Sigmoid colon (tissue), 4 donors: ENCODE measurements at regions not wholly inside any gene's neighbourhood (a gene's known extent, or its start where the extent isn't known, plus 50 kb on each side); places are given as distances from the start of the nearest gene placed in this dataset.

Experiments used
- POLR2A ChIP-seq, 2 donors: fragments of 450-650 bp; IDR thresholded peaks; one replicate each; pipeline ENCODE4 v1.6.1; 2016; ENCODE audit warnings: antibody characterized with exemption in 2 of 2, mild to moderate bottlenecking in 2 of 2, moderate library complexity in 2 of 2
- POLR2AphosphoS5 ChIP-seq, 4 donors: sonication (generic); formaldehyde crosslinking; IDR thresholded peaks; one replicate each; pipeline ENCODE4 v1.6.1; 2017; ENCODE audit warnings: antibody characterized with exemption in 4 of 4
- TF ChIP-seq, protein P1 (sequence below), 4 experiments: fragments of 450-650 bp in 3 of 4; fragments of 200-600 bp in 1 of 4; IDR thresholded peaks; one replicate each; pipeline ENCODE4 v1.5.1; 2016 to 2019; ENCODE audit warnings: antibody characterized with exemption in 4 of 4, mild to moderate bottlenecking in 3 of 4, moderate library complexity in 2 of 4

DNA sequence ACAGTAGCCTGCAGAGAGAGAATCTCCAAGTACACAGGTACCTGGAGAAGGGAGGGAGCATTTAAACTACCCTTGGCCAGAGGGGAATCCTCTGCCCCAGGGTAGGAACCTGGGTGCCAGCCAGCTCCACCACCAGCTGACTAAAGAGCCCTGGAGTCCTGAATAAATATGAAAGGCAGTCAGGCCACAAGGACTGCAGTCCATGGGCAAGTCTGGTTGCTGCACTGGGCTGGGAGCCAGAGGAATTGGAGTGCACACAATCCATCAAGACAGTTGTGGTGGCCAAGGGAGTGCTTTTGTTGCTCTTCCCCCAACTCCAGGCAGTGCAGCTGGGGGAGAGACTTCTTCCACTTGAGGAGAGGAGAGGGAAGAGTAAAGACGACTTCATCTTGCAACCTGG is 172.5 kb downstream of the HNRNPD start:
- TF ChIP-seq POLR2A (IDR thresholded peaks at IDR 0.05) = no peak
- TF ChIP-seq POLR2AphosphoS5 (IDR thresholded peaks at IDR 0.05) = no peak
- TF ChIP-seq, protein P1, sequence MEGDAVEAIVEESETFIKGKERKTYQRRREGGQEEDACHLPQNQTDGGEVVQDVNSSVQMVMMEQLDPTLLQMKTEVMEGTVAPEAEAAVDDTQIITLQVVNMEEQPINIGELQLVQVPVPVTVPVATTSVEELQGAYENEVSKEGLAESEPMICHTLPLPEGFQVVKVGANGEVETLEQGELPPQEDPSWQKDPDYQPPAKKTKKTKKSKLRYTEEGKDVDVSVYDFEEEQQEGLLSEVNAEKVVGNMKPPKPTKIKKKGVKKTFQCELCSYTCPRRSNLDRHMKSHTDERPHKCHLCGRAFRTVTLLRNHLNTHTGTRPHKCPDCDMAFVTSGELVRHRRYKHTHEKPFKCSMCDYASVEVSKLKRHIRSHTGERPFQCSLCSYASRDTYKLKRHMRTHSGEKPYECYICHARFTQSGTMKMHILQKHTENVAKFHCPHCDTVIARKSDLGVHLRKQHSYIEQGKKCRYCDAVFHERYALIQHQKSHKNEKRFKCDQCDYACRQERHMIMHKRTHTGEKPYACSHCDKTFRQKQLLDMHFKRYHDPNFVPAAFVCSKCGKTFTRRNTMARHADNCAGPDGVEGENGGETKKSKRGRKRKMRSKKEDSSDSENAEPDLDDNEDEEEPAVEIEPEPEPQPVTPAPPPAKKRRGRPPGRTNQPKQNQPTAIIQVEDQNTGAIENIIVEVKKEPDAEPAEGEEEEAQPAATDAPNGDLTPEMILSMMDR (IDR thresholded peaks at IDR 0.05) = no peak
